C4-2B (cell line): ENCODE measurements at regions not wholly inside any gene's neighbourhood (a gene's known extent, or its start where the extent isn't known, plus 50 kb on each side); places are given as distances from the start of the nearest gene placed in this dataset.
"Not testable (repeated sequence)": the region's sequence is repeated elsewhere in the genome, so short reads cannot be mapped to it uniquely, and the experiment has no call there.

Experiments used
- H3K27ac ChIP-seq: fragments of 450-650 bp; 2 replicates; pipeline ENCODE4 v1.5.1; 2017
- CTCF ChIP-seq: fragments of 450-650 bp; conservative IDR thresholded peaks from 2 replicates; pipeline ENCODE4 v1.5.1; 2017; ENCODE audit warnings: mild to moderate bottlenecking
- ZFX ChIP-seq: fragments of 450-650 bp; IDR thresholded peaks from 2 replicates; pipeline ENCODE4 v1.6.1; 2017

- TF ChIP-seq ZFX (no peak), CTCF (no peak)
- no peak overlapping the region for H3K27ac ChIP-seq
Observed at GRCh38 chr5:62214701-62215100, 91.3 kb upstream of the KIF2A start.

DNA sequence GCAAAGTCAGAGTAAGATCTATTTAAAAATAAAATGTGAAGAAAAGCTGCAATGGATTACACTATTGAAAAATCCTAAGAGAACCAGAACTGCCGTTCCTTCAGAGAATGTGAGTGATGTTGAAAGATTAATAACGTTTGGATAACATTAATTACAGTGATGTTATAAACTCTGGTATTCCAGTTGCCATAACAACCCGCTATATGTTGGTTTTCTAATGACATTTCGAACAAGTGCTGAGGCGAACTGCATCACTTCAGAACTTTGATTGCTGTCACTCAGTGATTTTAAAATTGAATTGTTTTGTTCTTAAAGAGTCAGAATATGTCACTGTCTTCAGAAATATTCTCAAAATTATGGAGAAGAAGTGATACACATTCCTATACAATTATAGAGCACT, 89.4 kb upstream of the KIF2A start:
- H3K27ac ChIP-seq: not testable (repeated sequence)

DNA sequence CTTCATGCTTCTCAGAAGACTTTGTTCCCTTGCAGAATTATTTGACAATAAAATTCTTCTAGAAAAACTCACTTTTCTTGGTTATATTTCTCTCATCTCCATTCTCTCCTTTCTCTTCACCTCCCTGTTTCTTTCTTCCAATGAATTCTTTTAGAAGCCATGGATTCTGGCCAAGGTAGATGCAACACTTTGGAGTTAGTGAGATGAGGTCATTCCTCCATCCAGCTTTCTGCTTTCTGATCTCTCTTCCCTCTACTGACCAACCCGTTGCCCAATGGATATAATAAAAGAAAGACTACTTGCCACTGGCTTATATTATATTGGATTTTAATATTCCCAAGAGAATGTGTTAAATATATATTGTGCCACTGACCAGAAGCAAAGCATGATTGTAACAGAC, 88.9 kb upstream of the KIF2A start:
- not testable (repeated sequence) for H3K27ac ChIP-seq

DNA sequence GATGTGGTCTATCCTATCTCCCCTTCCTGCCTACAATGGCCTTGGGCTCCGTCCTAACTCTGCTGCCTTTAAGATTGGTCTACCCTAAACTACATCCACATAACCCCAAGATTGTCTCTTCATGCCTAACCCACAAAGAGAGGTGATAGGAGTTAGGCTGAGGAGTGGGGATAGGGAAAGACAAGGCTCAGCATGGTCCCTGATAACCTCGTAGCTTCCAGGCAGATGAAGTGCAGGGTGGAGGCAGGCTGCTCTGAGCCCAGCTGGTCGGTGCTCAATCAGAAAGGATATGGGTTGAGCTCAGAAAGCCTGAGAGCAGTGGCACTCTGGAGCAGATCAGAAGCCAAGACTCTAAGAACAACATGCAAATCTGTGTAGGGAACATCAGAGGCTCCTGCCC, 87.1 kb upstream of the KIF2A start:
- H3K27ac ChIP-seq: not testable (repeated sequence)

GRCh38 chr5:62221881-62222280, 84.1 kb upstream of the KIF2A start:
- H3K27ac ChIP-seq: not testable (repeated sequence)

DNA sequence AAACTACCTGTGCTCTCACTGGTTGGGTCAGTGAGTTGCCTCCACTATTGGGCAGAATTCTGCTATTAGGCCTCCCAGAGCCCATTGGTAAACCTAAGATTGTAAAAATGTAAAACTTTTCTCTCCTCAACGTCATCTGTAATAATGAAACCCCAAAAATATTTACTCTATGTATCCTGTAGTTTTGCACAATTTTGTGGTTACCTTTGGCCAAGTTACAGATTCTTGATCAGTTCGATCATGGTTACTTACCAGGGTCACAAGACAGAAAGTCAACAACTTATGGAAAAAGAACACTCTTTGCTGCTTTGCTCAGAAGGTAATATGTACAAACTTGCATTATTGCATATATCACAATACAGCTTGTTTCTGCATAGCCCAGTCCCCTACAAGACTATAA, 83.7 kb upstream of the KIF2A start:
- H3K27ac ChIP-seq: not testable (repeated sequence)

DNA sequence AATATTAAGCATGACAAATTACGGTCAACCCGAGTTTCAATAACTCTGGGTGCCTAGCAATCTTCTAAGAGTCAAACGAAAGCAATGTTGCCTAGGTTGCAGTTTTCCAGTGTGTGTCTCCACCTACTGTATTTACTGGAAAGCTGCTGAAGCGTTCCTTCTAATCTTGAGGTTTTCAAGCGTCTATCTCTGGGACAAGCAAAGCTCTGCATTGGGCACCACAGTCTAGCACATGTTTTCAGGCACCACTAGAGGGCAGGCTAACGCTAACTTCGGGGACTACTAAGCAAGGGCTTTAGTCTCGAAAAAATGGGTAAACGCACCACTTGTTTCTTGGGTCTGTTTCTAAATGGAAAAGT, 82.7 kb upstream of the KIF2A start:
- TF ChIP-seq CTCF: peak; percentile 73

GRCh38 chr5:62224987-62225601, 80.9 kb upstream of the KIF2A start:
- peak; percentile 70 for TF ChIP-seq CTCF
- not testable (repeated sequence) for H3K27ac ChIP-seq

More for the DNA sequence above, 82.7 kb upstream of the KIF2A start:
- H3K27ac ChIP-seq: not testable (repeated sequence)

DNA sequence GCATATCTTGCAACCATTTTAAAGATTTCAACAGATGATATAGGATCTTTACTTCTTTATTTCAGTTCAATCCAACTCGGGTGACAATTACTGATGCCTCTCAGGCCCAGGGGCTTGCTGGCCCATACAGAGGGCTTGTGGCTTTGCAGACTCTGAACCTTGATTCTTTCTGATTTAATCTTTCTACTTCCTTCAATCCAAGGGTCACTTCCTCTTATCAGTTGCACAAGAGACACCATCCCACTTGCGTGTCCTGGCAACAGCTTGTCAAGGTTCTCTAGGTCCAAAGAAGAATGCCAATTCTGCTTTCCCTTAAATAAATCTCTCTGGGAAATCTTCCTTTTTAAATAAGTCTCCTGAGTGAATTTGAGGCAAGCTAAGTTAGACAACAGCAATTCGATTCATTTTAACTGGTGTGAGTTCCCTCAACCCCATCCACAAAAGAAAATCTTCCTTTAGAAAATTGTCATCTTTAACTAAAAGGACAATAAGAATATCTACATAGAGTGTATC, 75.1 kb upstream of the KIF2A start:
- not testable (repeated sequence) for H3K27ac ChIP-seq

GRCh38 chr5:62231576-62231975, 74.4 kb upstream of the KIF2A start:
- TF ChIP-seq ZFX (no peak), CTCF (no peak)
- H3K27ac ChIP-seq: no peak overlapping the region

- H3K27ac ChIP-seq: not testable (repeated sequence)
Observed at GRCh38 chr5:62232218-62232617, 73.8 kb upstream of the KIF2A start.

- not testable (repeated sequence) for H3K27ac ChIP-seq
Observed at GRCh38 chr5:62233083-62234046, 72.6 kb upstream of the KIF2A start.

GRCh38 chr5:62236593-62236992, 69.4 kb upstream of the KIF2A start:
- H3K27ac ChIP-seq: not testable (repeated sequence)

GRCh38 chr5:62237944-62238343, 68.1 kb upstream of the KIF2A start:
- H3K27ac ChIP-seq: not testable (repeated sequence)

DNA sequence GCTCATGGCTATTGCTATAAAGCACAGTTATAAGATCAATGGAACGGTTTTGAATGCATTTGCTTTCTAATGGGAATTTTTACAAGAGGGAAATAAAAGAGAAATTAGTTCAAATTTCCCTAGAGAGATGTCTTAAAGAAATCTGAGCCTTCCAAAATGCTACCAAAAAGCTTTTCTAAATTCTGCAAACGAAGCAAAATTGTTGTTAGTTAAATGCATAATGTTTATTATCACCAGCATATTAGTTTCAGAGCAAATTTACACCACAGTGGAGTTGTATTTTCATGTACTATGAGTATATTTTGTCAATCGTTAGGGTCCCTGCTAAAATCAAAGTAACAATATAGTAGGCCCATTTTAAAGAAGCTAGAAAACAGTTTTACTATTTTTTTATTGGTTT, 67.4 kb upstream of the KIF2A start:
- not testable (repeated sequence) for H3K27ac ChIP-seq

- H3K27ac ChIP-seq: not testable (repeated sequence)
Observed at GRCh38 chr5:62240494-62240893, 65.5 kb upstream of the KIF2A start.
